SK-N-SH treated with all-trans-retinoic acid at 6 μM for 48 hours (cell line): ENCODE measurements at regions not wholly inside any gene's neighbourhood (a gene's known extent, or its start where the extent isn't known, plus 50 kb on each side); places are given as distances from the start of the nearest gene placed in this dataset.

Experiments
- TF ChIP-seq, protein P1 (sequence below): fragments of 250-450 bp; sonication (Bioruptor Pico); IDR thresholded peaks from 2 replicates; pipeline ENCODE4 v1.8.0; 2020; ENCODE audit warnings: mild to moderate bottlenecking, moderate library complexity, borderline replicate concordance
- TF ChIP-seq, protein P2 (sequence below): fragments of 250-450 bp; sonication (Bioruptor Pico); IDR thresholded peaks from 2 replicates; pipeline ENCODE4 v1.5.0; 2020; ENCODE audit warnings: mild to moderate bottlenecking, moderate library complexity

DNA sequence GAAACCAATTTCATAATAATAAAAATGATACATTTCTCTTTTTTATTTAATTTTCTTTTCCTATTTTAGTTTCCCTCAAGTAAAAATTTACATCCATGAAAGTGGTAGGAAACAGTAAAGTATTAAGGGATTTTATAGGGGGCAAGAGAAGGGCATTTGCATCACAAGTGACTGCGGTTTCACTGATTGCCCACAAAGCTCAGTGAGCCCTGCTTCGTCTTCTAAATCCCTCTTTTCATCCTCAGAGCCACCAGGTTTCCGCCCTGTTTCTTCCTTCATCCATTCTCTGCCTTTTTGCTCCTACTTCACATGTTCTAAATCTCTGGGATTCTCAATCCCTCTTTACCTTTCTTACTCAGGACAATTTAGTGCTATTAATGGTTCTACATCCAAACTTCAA is 491.4 kb downstream of the LRRC70 start:
- TF ChIP-seq, protein P1, sequence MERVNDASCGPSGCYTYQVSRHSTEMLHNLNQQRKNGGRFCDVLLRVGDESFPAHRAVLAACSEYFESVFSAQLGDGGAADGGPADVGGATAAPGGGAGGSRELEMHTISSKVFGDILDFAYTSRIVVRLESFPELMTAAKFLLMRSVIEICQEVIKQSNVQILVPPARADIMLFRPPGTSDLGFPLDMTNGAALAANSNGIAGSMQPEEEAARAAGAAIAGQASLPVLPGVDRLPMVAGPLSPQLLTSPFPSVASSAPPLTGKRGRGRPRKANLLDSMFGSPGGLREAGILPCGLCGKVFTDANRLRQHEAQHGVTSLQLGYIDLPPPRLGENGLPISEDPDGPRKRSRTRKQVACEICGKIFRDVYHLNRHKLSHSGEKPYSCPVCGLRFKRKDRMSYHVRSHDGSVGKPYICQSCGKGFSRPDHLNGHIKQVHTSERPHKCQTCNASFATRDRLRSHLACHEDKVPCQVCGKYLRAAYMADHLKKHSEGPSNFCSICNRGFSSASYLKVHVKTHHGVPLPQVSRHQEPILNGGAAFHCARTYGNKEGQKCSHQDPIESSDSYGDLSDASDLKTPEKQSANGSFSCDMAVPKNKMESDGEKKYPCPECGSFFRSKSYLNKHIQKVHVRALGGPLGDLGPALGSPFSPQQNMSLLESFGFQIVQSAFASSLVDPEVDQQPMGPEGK (CRISPR knock-in tag) = no peak
- TF ChIP-seq, protein P2, sequence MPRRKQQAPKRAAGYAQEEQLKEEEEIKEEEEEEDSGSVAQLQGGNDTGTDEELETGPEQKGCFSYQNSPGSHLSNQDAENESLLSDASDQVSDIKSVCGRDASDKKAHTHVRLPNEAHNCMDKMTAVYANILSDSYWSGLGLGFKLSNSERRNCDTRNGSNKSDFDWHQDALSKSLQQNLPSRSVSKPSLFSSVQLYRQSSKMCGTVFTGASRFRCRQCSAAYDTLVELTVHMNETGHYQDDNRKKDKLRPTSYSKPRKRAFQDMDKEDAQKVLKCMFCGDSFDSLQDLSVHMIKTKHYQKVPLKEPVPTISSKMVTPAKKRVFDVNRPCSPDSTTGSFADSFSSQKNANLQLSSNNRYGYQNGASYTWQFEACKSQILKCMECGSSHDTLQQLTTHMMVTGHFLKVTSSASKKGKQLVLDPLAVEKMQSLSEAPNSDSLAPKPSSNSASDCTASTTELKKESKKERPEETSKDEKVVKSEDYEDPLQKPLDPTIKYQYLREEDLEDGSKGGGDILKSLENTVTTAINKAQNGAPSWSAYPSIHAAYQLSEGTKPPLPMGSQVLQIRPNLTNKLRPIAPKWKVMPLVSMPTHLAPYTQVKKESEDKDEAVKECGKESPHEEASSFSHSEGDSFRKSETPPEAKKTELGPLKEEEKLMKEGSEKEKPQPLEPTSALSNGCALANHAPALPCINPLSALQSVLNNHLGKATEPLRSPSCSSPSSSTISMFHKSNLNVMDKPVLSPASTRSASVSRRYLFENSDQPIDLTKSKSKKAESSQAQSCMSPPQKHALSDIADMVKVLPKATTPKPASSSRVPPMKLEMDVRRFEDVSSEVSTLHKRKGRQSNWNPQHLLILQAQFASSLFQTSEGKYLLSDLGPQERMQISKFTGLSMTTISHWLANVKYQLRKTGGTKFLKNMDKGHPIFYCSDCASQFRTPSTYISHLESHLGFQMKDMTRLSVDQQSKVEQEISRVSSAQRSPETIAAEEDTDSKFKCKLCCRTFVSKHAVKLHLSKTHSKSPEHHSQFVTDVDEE = no peak
